D721Med (cell line): ENCODE measurements at regions not wholly inside any gene's neighbourhood (a gene's known extent, or its start where the extent isn't known, plus 50 kb on each side); places are given as distances from the start of the nearest gene placed in this dataset.

ENCODE experiments used
- DNase-seq: peaks from one replicate; pipeline ENCODE4 v3.0.0; 2011; ENCODE audit warnings: low spot score; ENCODE audit not compliant: insufficient read length
- FAIRE-seq: peaks from 2 replicates; lab custom pipeline; 2011; peaks lifted over from hg19 to GRCh38; lab: Jason Lieb, UNC
- CTCF ChIP-seq: IDR thresholded peaks from 2 replicates; pipeline ENCODE4 v1.5.1; 2012; ENCODE audit warnings: mild to moderate bottlenecking, control low read depth; ENCODE audit not compliant: insufficient read depth; ENCODE audit errors: missing control alignments

GRCh38 chr6:111973118-111973761 is 80.7 kb upstream of the CCN6 start:
- no peak for DNase-seq
- FAIRE-seq = no peak
- no peak for TF ChIP-seq CTCF

- FAIRE-seq = no peak
- no peak for DNase-seq
- no peak for TF ChIP-seq CTCF
These were observed 79.8 kb upstream of the CCN6 start for GRCh38 chr6:111973927-111974639.

GRCh38 chr6:111975466-111975865 is 78.4 kb upstream of the CCN6 start:
- DNase-seq = no peak
- no peak for FAIRE-seq
- no peak for TF ChIP-seq CTCF

- TF ChIP-seq CTCF = no peak
- FAIRE-seq (no peak), DNase-seq (no peak)
These were observed 77.8 kb upstream of the CCN6 start for GRCh38 chr6:111976139-111976538.

- DNase-seq (no peak), FAIRE-seq (no peak)
- TF ChIP-seq CTCF = no peak
These were observed 75.3 kb upstream of the CCN6 start for GRCh38 chr6:111978532-111979149.

- TF ChIP-seq CTCF = no peak
- FAIRE-seq = no peak
- no peak for DNase-seq
These were observed 74.3 kb upstream of the CCN6 start for GRCh38 chr6:111979633-111980032.

GRCh38 chr6:111980143-111980542 is 73.8 kb upstream of the CCN6 start:
- TF ChIP-seq CTCF = no peak
- no peak for FAIRE-seq
- no peak for DNase-seq
